Suppressor macrophage (primary cell): ENCODE measurements at regions not wholly inside any gene's neighbourhood (a gene's known extent, or its start where the extent isn't known, plus 50 kb on each side); places are given as distances from the start of the nearest gene placed in this dataset.

Source experiments
- DNase-seq, 4 experiments: peaks; one replicate each; pipeline ENCODE4 v3.0.0-alpha.2; 2020 to 2022

DNA sequence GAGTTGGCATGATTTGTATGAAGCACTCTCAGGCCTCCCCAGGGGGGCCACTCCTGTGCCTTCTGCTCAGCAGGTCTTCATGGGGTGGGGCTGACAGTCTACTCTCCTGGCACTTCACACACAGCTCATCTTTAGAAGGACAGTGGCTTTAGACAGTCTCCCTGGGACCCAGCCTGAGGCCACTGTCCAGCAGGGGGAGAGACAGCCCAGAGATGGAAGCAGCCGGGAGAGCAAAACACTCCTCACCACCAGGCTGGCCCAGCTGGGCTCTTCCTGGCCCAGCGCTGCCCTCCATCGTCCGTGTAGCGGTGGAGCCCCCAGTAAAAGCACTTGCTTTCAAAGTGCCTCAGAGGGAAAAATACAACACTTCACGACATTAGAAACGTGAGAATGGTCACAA, 62.0 kb upstream of the CRHR1 start:
- peak in 3 of 4 experiments; percentile 6 to 16 (median 11) for DNase-seq

DNA sequence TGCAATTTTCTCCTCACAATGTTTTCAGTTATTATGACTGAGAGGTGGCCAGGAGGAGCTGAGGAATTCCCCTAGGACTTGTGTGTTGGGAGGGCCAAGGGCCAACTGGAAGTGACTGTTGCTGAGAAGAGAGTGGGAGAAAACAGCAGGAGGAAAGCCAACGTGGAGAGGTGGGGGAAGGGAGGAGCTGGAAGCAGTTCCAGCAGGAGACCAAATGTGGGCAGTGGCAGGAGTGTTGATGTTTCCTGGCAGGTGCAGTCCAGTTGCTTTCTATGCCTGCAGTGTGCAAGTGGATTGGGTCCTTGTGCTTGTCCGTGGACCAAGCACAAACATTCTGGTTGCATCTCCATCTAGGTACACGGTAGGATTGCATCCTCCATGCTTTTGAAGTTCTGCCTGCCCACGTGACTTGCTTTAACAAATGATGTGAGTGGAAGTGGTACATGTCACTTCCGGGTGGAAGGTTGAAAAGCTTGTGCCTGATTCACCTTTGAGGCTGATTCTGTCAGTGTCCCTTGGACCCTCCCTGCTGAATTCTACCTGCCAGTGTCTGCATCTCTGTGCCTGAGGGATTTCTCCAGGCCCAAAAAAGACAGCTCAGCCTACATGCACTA, 54.7 kb upstream of the CRHR1 start:
- DNase-seq = no peak

DNA sequence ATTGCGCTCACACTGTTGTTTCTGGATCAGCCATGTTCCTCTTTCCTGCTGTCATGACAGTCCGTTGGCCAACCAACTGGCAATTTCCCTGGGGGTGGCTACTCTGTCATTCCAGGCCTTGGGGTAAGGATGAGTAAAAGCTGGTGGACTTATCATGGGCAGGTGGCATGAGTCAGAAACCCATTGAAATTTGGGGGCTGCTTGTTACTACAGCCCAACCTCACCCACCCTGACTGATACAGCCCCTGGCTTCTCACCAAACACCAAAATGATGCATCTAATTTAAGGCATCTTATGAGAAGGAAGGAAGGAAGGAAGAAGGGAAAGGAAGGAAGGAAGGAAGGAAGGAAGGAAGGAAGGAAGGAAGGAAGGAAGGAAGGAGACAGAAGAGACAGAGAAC, 53.9 kb upstream of the CRHR1 start:
- no peak for DNase-seq

DNA sequence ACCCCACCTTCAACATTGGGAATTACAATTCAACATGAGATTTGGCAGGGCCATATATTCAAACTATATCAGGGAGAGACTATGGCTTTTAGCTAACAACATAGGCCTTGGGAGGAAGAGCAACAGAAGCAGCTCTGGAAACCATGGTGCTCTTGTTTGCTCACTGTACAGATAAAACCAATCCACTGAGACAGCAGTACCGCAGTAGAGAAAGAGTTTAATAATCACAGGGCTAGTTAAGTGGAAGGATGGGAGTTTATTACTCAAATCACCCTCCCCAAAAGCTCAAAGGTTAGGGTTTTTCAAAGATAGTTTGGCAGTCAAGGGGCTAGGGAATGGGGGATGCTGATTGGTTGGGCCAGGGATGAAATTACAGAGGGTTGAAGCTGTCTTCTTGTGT, 52.7 kb upstream of the CRHR1 start:
- no peak for DNase-seq

DNA sequence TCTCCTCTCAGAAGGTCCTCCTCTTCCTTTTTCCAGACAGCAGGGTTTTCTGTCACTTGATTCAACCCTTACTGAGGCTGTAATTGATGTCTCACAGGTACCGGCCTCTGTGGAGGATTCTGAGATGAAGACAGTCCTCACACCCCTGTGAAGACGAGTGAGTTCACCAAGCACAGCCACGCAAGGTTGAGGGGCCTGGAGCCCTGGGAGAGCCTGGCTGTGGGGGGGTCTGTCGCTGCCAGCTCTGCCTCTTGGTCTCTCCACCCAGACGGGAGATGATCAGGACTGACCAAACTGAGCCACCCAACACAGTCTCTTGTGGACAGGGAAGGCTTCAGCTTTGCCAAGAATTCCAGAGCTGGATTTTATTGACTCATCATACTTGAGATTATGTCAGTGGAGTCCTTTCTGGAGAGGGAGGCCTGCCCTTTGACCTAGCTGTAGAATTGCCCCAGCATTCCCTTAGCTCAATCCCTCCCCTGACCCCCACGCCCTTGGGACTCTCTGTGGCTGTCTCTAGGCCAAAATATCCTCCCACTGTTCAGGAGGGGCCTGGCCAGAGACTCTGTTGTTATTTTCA, 51.1 kb upstream of the CRHR1 start:
- DNase-seq = no peak

DNA sequence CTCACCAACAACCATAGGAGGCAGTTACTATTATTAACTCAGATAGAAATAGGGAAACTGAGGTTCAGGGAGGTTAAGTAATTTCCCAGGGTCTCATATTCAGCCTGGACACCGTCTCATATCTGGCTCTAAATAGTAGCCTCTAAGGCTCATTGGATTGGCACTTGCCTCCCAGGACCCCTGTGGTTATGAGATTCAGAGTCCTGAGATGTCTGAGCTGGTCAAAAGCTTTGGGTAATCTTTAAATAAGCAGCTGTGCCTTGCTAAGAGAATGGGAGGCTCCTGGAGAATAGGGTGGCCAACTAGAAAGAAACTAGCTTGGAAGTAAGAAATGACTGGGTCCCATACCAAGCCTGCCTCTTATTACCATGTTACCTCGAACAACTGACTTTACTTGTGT, 50.3 kb upstream of the CRHR1 start:
- DNase-seq = no peak
